Keratinocyte (primary cell): ENCODE measurements at regions not wholly inside any gene's neighbourhood (a gene's known extent, or its start where the extent isn't known, plus 50 kb on each side); places are given as distances from the start of the nearest gene placed in this dataset.

Experiments
- DNase-seq: peaks from one replicate; pipeline ENCODE4 v3.0.0-alpha.2; 2011; ENCODE audit warnings: low read depth, missing footprints, low spot score
- FAIRE-seq: peaks from 2 replicates; lab custom pipeline; 2011; peaks lifted over from hg19 to GRCh38; lab: Jason Lieb, UNC
- H2AFZ ChIP-seq: 2 replicates; pipeline ENCODE4 v1.6.0; 2012; ENCODE audit warnings: low read length, control low read depth, inconsistent platforms; ENCODE audit not compliant: control insufficient read depth
- H3K27ac ChIP-seq: 2 replicates; pipeline ENCODE4 v1.5.1; 2011; ENCODE audit warnings: low read length; ENCODE audit not compliant: control insufficient read depth, insufficient read depth
- H3K27me3 ChIP-seq: 3 replicates; pipeline ENCODE4 v1.6.0; 2011; ENCODE audit warnings: low read length; ENCODE audit not compliant: control insufficient read depth, insufficient read depth; ENCODE audit errors: extremely low read depth
- H3K36me3 ChIP-seq, 2 experiments: 2 replicates in 1 of 2; 3 replicates in 1 of 2; pipeline ENCODE4 v1.5.1; 2011; ENCODE audit warnings: low read length in 2 of 2, mild to moderate bottlenecking in 1 of 2; ENCODE audit not compliant: control insufficient read depth in 2 of 2, insufficient read depth in 2 of 2; ENCODE audit errors: extremely low read depth in 1 of 2
- H3K4me1 ChIP-seq: 3 replicates; pipeline ENCODE4 v1.5.1; 2011; ENCODE audit warnings: low read length; ENCODE audit not compliant: control insufficient read depth, insufficient read depth; ENCODE audit errors: extremely low read depth
- H3K4me2 ChIP-seq: 3 replicates; pipeline ENCODE4 v1.6.0; 2011; ENCODE audit warnings: low read depth, low read length; ENCODE audit not compliant: control insufficient read depth, insufficient read depth; ENCODE audit errors: extremely low read depth
- H3K4me3 ChIP-seq, 3 experiments: fragments of 200-600 bp in 1 of 3; sonication (generic) in 1 of 3; 2 replicates in 2 of 3; 3 replicates in 1 of 3; pipeline ENCODE4 v1.5.1; 2011 to 2016; ENCODE audit warnings: low read length in 3 of 3, mild to moderate bottlenecking in 3 of 3, control low read depth in 2 of 3, inconsistent platforms in 1 of 3, low read depth in 1 of 3, mixed read lengths in 1 of 3, mixed run types in 1 of 3, moderate library complexity in 1 of 3; ENCODE audit not compliant: control insufficient read depth in 2 of 3, insufficient read depth in 2 of 3; ENCODE audit errors: extremely low read depth in 1 of 3
- H3K79me2 ChIP-seq: 2 replicates; pipeline ENCODE4 v1.6.0; 2012; ENCODE audit warnings: low read length; ENCODE audit not compliant: control insufficient read depth, insufficient read depth
- H3K9ac ChIP-seq: 3 replicates; pipeline ENCODE4 v1.6.0; 2011; ENCODE audit warnings: low read length; ENCODE audit not compliant: control insufficient read depth, insufficient read depth; ENCODE audit errors: extremely low read depth
- H3K9me1 ChIP-seq: 3 replicates; pipeline ENCODE4 v1.6.0; 2011; ENCODE audit warnings: low read length; ENCODE audit not compliant: control insufficient read depth, insufficient read depth; ENCODE audit errors: extremely low read depth
- H3K9me3 ChIP-seq: 2 replicates; pipeline ENCODE4 v1.5.1; 2012; ENCODE audit warnings: low read depth, low read length; ENCODE audit not compliant: control insufficient read depth
- H4K20me1 ChIP-seq: 3 replicates; pipeline ENCODE4 v1.6.0; 2011; ENCODE audit warnings: low read length; ENCODE audit not compliant: control insufficient read depth, insufficient read depth; ENCODE audit errors: extremely low read depth
- EZH2 ChIP-seq: IDR thresholded peaks from one replicate; pipeline ENCODE4 v1.6.1; 2012; ENCODE audit warnings: inconsistent platforms, mild to moderate bottlenecking, low read length, moderate library complexity
- dilution Hi-C: fragments of 300-500 bp; cut with MboI; formaldehyde crosslinking; loops from one replicate; pipeline ENCODE4 v1.7.0; 2020; ENCODE audit warnings: low sequenced_read_pairs; ENCODE audit not compliant: extremely low pct_ligation_motif_present
- TF ChIP-seq, protein P1 (sequence below), 3 experiments: IDR thresholded peaks in 1 of 3; conservative IDR thresholded peaks in 1 of 3; optimal IDR thresholded peaks in 1 of 3; 2 replicates in 2 of 3; 3 replicates in 1 of 3; pipeline versions ENCODE3 to v1.5.1; 2011; ENCODE audit warnings: low read length in 3 of 3, mild to moderate bottlenecking in 3 of 3, moderate library complexity in 2 of 3, control low read depth in 1 of 3, inconsistent platforms in 1 of 3; ENCODE audit not compliant: insufficient read depth in 2 of 3; ENCODE audit errors: extremely low read depth in 1 of 3

- Histone ChIP-seq H3K4me2 (no peak overlapping the region), H3K36me3 (no peaks in the 10 kb centered on the region), H3K9me3 (no peaks in the 10 kb centered on the region), H3K27ac (no peak overlapping the region), H3K9me1 (no peaks in the 10 kb centered on the region), H4K20me1 (no peaks in the 10 kb centered on the region), H2AFZ (no peak overlapping the region), H3K4me3 (no peak overlapping the region), H3K27me3 (no peaks in the 10 kb centered on the region), H3K79me2 (no peaks in the 10 kb centered on the region), H3K9ac (no peak overlapping the region), H3K4me1 (no peaks in the 10 kb centered on the region)
- DNase-seq (no peak), FAIRE-seq (no peak)
- TF ChIP-seq, protein P1, sequence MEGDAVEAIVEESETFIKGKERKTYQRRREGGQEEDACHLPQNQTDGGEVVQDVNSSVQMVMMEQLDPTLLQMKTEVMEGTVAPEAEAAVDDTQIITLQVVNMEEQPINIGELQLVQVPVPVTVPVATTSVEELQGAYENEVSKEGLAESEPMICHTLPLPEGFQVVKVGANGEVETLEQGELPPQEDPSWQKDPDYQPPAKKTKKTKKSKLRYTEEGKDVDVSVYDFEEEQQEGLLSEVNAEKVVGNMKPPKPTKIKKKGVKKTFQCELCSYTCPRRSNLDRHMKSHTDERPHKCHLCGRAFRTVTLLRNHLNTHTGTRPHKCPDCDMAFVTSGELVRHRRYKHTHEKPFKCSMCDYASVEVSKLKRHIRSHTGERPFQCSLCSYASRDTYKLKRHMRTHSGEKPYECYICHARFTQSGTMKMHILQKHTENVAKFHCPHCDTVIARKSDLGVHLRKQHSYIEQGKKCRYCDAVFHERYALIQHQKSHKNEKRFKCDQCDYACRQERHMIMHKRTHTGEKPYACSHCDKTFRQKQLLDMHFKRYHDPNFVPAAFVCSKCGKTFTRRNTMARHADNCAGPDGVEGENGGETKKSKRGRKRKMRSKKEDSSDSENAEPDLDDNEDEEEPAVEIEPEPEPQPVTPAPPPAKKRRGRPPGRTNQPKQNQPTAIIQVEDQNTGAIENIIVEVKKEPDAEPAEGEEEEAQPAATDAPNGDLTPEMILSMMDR (optimal IDR thresholded peaks at IDR 0.05 in 1 of 3, IDR thresholded peaks at IDR 0.05 in 1 of 3, conservative IDR thresholded peaks at IDR 0.05 in 1 of 3; ENCODE audit: extremely low read depth in 1 of 3, insufficient read depth in 2 of 3, low read length in 3 of 3), result no peak
- TF ChIP-seq EZH2, result no peak
- dilution Hi-C loops, result no loop called here
Measured at GRCh38 chr4:24403265-24403664, 181.1 kb downstream of the DHX15 start.

GRCh38 chr4:24400537-24400936 is 183.8 kb downstream of the DHX15 start:
- TF ChIP-seq, protein P1 (optimal IDR thresholded peaks at IDR 0.05 in 1 of 3, IDR thresholded peaks at IDR 0.05 in 1 of 3, conservative IDR thresholded peaks at IDR 0.05 in 1 of 3; ENCODE audit: extremely low read depth in 1 of 3, insufficient read depth in 2 of 3, low read length in 3 of 3), result no peak
- TF ChIP-seq EZH2, result no peak

More at GRCh38 chr4:24400537-24400936, 183.8 kb downstream of the DHX15 start:
- DNase-seq (no peak), FAIRE-seq (no peak)
- Histone ChIP-seq H3K4me1 (peaks cover 1% of the 10 kb centered on the region), H3K36me3 (no peaks in the 10 kb centered on the region), H3K79me2 (no peaks in the 10 kb centered on the region), H3K9me1 (no peaks in the 10 kb centered on the region), H3K4me2 (no peak overlapping the region), H3K9ac (no peak overlapping the region), H4K20me1 (no peaks in the 10 kb centered on the region), H2AFZ (no peak overlapping the region), H3K4me3 (no peak overlapping the region), H3K27ac (no peak overlapping the region), H3K9me3 (no peaks in the 10 kb centered on the region), H3K27me3 (no peaks in the 10 kb centered on the region)
- dilution Hi-C loops, result no loop called here
